ENCODE measurements at regions not wholly inside any gene's neighbourhood (a gene's known extent, or its start where the extent isn't known, plus 50 kb on each side); places are given as distances from the start of the nearest gene placed in this dataset.

DNA sequence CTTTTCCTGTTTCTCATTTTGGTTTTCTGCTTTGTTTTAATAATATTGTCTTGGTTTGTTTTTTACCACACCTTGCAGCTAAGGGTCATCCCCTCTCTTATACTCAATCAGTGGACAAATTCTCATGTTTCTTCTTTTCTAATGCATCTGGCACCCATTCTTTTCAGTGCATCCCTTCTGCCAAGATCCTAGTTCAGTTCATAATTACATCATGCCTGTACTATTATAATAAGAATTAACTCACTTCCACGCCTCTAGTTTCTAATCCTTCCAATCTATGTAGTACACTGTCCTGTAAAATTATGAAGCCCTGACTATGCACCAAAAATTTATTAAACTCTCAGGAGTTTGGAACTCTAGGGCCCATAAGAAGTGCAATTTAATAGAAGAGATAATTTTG is 126.1 kb downstream of the FAT4 start:
- no peak for DNase-seq

DNA sequence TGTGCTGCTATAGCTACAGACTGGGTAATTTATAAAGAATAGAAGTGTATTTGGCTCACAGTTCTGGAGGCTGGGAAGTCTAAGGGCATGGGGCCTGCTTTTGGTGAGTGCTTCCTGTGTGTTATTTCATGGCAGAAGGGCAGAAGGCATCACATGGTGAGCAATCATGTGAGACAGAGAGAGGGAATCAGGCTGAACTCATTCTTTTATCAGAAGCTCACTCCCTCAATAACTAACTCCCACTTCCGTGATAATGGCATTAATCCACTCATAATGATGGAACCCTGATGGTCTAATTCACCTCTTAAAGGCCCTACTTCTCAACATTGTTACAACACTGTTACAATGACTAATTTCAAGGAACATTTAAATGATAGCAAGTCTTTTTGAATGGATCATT is 129.4 kb downstream of the FAT4 start:
- DNase-seq = no peak

DNA sequence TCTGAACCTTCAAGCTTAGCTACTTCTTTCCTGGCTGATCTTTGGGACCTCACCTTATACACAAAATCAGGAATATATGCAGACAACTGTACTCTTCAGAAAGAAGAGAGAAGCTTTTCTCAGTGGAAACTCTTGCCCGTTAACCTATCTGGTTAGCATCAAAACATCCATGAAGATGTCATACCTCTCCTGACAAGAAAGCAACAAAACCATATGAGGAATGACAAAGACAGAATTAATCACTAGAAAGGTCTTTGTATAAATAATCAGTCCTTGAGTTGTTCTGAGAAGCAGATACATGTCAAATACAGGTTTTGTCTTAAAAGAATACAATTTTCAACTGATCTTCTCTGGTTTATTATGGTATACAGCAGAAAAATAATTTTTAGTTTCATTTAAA is 130.8 kb downstream of the FAT4 start:
- no peak for DNase-seq

DNA sequence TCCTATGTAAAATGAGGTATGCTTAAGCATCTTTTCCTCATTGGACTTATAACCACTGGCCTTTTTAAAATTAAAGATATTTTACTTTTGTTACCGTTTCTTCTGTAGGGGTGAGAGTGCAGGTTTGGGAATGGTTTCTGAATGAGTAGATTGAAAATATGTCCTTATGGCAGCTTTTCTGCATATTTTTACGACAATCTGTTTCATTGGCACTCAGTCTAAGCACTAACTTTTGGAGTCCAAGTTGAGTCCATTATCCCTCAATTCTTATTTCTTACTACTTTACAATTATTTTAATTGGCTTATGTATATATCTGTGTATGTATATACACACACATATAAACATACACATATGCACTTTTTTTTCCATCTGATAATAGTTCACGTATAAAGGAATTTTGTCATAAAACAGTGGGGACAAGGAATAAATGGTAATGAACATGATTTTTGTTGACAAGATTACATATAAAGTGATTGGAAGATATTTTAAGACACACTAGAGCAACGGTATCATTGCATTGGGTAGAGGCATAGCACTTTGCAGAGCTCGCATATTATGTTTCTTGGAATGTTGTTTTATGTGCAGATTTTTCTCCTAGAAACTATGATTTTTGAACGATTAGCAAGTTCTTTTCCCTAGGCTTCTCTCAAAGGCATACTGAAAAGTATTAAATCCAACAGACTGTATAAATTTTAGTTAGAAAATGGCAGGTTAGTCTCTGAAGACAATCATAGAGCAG is 133.0 kb downstream of the FAT4 start:
- DNase-seq = no peak

DNA sequence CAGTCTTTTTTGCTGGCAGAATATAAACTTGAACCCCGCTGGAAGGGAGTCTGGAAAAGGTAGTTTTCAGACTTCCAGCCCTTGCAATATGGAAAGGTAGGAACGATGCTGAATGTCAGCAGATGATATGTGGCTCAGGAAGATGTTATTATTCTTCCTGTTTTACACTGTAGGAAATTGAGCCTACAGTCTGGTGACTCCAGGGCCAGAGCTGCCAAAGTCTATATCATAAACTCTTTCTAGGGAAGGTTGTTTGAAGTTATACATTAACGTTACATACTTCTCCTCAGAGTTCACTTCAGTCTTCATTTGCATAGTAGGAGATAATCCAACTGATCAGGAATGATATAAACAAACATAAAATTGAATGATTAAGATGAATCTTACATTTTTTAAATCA is 141.3 kb downstream of the FAT4 start:
- DNase-seq = no peak

DNA sequence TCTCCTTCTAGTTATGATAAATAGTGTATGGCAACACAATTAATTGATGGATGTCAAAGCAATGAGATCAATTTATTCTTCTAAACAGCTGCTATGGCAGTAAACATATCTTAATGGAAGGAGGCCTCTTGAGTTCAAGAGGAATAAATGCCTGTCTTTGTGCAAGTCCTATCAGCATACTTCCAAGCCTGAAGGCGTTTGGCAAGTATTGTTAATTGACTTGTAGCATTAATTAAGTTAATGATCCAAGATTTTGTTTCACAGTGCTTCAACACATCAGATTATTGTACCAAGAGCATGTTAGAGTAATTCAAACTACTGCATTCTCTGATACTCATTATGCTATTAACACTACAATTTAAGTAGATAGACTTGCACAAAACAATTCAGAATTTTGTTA is 144.8 kb downstream of the FAT4 start:
- DNase-seq = no peak

DNA sequence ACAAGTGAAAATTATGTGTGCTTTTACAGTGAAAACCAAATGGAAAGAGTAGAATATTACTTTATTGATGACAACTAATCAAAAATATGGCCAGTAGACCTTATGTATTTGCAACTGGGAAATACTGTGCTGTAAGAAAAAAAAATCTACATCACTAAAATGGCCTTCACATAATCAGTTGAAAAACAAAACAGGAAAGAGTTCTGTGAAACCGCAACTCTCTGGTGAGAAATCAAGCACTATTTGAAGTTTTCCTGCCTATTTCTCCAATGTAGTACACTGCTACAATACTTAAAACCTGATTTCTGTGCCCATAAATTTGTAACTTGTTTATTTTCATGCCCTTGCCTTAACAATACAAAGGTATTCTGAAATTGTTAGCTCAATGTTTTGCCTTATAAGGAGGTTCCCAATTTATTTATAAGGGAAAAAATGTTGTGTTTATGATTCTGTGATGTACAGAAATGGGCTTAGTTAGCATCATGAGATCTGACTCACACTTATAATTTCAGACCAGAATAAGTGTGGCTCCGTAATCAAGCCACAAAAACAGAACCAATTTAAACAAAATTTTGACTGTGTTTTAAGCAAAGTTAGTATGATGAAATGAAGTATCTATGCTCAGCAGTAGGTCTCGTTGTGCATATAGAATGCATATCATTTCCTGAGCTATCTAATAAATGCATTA is 147.1 kb downstream of the FAT4 start:
- DNase-seq = no peak

DNA sequence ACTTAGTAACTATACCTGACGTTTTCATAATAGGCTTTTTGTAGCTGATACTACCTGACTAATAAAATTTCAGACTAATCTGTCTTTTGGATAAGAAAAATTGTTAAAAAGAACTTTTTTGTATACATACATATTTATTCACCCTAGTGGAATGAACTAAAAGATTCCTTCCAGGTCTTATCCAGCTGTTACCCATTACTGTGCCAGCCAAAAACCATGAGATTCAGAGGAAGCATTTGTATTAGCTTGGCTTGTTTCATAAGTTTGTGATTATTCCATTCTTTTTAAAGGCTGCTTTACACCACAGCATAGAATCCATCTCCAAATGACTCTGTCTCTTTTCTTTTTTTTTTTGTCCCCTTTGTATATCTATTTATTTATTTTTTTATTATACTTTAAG is 149.4 kb downstream of the FAT4 start:
- DNase-seq = no peak

DNA sequence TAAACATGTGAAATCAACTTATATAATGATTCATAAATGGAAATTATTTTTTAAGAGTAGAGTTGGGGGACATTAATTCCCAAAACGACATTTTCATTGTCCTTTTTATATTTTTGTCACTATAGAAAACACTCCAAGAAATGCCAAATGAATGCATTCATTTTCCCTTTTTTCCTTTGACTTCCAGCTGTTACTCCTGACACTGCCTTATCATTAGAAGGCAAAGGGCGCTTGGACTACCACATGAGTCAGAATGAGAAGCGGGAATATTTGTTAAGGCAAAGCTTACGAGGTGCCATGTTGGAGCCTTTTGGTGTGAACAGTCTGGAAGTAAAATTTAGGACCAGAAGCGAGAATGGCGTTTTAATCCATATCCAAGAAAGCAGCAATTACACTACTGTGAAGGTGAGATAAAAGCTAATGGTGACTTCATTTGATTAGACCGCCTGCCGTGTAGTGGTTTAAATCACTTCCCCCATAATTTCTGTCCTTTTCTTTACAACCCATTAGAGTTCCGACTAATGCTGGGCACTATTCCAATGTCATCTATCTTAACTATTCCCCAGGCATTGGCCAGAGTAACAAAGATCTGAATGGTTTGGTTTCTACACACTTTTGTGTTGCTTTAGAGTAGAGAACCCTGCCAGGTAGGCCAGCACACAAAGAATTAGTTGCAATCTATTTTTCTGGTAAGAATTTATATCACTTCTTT is 166.7 kb downstream of the FAT4 start:
- DNase-seq = no peak

DNA sequence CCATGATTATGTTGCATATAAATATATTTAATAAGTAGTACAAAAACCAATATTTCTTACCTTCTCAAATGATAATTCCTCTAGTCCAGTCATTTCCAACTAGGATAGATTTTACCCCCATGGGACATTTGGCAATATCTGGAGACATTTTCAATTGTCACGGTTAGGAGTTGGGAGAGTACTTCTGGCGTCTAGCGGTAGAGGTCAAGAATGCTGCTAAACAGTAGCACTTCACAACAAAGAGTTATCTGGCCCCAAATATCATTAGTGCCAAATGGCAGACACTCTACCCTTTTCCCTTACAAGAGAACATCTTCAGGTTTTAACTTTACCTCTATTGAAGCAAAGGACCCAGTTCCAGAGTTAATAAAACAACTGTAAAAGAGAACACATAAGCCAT is 168.1 kb downstream of the FAT4 start:
- no peak for DNase-seq

DNA sequence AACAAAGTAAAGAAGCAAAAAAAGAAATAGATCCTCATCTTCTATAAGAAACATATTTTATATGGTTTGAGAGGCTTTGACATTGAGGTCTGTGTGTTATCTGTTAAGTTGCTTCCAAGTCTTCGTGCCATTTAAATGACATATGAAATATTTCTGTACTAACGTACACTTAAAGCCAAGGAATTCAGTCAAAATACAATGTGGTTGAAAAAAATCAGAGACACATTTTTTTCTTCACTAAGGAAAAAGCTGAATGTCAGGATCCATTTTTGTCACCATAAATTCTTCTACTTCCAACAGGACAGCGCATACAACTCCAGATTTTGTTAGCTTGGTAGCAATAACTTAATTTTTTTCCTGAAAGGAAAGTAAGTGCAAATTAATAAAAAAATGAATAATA is 168.5 kb downstream of the FAT4 start:
- no peak for DNase-seq

DNA sequence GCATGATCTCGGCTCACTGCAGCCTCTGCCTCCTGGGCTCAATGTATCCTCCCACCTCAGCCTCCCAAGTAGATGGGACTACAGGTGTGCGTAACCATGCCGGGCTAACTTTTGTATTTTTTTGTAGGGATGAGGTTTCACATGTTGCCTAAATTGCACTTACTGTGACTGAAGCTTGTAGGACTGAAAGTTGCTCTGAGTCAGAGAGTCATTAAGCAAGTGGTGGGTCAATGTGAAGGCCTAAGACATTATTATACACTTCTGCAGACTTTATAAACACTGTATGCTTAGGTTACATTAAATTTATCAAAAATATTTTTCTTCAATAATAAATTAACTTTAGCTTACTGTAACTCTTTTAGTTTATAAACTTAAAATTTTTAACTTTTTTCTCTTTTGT is 170.2 kb downstream of the FAT4 start:
- DNase-seq = no peak

DNA sequence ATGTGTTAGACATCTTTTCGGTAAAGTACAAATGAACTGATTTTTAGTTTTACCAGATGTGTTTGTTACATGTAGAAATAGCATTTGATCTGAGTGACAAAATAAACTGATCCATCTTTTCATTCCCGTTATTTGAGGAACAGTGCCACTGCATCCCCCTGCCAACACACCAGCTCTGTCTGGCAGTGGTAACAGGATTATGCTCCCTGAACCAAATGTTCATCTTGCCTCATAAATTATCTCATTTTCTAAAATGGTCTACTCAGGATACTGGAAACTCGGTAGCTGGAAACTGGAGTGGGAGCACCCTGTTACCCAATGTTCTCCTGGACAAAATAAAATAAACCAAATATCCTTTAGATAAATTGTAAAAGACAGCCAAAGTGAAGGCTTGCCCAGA is 171.6 kb downstream of the FAT4 start:
- no peak for DNase-seq

DNA sequence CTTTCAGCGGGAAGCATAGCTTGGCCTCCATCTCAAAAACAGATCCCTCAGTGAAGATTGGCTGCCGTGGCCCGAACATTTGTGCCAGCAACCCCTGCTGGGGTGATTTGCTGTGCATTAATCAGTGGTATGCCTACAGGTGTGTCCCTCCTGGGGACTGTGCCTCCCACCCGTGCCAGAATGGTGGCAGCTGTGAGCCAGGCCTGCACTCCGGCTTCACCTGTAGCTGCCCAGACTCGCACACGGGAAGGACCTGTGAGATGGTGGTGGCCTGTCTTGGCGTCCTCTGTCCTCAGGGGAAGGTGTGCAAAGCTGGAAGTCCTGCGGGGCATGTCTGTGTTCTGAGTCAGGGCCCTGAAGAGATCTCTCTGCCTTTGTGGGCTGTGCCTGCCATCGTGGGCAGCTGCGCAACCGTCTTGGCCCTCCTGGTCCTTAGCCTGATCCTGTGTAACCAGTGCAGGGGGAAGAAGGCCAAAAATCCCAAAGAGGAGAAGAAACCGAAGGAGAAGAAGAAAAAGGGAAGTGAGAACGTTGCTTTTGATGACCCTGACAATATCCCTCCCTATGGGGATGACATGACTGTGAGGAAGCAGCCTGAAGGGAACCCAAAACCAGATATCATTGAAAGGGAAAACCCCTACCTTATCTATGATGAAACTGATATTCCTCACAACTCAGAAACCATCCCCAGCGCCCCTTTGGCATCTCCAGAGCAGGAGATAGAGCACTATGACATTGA is 175.4 kb downstream of the FAT4 start:
- no peak for DNase-seq

DNA sequence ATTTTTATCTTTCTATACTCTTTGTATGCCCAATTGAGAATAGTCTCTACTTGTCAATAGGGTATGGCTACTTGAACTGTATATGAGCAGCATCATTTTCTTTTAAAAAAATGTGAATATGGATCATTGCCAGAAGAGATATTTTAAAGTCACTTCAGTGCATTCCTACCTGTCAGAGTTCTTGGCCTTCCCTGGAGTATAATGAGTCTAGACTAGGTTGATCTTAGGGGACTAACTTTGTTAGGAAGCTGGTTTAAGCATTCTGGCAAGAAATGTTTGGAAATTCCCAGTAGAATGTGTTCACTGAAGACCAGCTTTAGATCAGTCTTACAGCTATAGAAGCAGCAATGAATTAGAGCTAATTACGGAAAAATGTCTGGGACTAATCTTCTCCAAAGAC is 178.2 kb downstream of the FAT4 start:
- DNase-seq = no peak

DNA sequence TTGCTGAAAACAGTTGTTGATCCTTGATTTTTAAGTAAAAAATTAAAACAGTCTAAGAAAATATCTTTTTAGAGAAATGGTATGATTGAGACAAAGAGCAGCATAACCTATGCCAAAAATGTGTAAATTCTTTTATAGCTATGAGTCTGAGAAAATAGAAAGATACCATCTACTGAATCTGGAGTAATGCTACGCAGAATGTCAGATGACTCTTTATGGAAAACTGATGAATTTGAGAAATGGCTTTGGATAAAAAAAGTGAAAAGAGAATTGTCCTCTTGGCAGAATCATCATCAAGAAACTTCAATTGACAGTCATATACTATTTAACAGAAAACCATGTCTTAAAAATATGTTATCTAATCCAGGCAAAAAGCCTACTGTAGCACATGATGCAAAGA is 183.1 kb downstream of the FAT4 start:
- no peak for DNase-seq

DNA sequence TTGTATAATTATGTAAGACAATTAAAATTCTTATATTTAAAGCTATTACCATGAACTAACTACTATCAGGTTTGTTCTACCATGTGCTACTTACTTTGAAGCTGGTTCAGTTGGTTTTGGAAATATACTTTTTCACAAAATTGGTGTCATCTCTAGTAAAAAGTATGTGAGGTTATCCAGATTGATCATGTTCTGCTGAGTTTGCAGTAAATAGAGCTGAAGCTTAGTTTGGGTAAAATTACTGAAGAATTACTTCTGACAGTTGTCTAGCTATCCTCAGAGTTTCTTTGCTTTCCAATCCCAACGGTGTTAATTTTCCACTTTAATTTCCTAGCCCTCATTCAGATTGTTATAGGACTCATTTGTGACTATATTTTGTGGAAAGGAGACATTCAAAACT is 184.2 kb downstream of the FAT4 start:
- no peak for DNase-seq

DNA sequence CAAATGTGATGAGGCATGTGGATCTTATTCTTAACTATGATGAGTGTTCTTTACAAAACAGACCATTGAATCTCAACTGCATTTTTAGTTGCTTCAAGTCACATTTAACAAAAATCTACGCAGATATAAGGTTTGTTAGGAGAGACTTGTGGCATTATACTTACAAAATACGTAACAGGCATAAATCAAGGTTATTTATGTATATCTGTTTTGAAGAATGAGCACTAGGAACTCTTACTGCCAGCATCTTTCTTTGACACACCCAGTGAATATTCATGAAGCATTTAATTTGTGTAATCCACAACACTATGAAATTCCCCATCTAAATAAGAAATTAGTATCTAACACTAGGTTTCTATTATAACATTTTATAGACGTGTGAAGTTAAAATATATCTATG is 186.3 kb downstream of the FAT4 start:
- DNase-seq = no peak

DNA sequence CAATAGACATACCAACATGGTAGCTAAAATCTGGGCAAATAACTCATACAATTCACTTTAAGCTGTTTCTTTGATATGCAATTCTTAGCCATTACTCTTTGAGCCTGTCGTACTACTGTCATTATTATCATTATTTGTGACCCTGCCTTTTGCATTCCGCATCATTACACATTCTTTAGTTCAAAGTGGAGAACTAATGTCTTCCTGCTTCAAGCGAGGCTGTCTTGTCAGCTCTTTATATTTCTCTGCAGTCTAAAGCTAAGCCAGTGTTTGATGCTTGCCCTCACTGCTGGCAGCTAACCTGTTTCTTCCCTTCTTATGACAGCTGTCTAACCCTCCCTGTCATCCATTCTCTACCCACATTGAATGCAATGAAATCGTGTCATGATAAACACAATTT is 186.8 kb downstream of the FAT4 start:
- no peak for DNase-seq

DNA sequence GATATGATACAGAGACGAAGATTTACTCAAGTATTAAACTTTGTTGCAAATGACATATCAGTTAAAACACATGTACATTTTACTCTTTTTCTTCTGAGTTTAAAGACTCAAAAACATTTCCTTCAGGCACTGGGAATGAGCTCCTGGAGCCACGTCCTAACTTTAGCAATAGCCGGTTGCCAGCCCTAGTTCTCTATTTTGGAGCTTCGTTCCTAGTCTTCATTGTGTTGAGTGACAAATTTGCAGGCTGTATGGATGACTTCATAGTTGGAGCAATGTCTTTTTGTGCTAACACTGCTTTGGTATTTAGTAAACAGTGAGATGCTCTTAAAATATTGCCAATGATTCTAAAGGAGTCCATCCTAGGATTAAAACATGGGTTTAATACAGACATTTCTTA is 190.9 kb downstream of the FAT4 start:
- no peak for DNase-seq

DNA sequence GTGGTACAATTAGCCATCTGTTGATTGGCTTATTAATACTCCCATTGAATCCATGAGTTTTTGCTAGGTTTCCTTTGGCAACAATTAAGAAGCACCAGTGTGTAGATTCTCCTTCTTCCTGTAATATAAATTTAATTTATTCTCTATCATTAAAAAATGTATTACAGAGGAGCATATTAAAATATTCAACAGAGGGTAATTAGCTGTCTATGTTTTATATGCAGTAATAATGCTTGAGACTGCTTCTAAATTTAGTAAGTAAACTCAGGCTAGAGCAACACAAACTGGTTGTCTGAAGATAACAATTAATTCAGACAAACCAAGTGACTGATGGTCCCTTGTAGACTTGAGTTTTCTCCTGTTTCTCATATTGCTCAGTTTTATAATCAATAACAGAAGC is 192.4 kb downstream of the FAT4 start:
- no peak for DNase-seq

DNA sequence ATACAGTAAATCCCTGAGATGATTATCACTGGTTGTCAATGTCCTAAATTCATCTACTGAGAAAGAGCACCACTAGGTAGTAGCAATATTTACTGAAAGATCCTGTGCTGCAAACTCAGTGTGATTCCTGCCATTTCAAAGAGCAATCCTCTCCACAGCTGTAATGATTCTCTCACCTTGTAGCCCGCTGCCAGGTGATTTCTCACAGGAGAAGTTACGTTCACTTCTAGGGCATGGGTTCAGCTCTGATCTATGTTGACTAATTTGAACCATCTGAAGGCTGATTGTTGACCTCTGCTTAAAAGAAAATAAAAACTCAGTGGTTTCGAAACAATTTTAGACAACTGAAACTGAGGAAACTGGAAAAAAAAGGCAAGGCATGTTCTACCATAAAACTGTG is 197.0 kb downstream of the FAT4 start:
- DNase-seq = no peak

DNA sequence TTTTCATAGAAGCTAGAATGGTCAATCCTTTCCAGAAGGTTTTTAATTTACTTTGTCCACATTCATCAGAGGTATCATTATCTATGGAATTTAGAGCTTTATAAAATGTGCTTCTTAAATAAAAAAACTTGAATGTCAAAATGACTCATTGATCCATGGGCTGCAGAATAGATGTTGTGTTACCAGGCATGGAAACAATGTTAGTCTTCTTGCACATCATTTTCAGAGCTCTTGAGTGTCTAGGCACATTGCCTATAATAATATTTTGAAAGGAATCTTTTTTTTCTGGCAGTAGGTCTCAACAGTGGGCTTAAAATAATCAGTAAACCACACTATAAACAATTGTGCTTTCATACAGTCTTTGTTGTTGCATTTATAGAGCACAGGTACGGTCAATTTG is 200.3 kb downstream of the FAT4 start:
- no peak for DNase-seq

DNA sequence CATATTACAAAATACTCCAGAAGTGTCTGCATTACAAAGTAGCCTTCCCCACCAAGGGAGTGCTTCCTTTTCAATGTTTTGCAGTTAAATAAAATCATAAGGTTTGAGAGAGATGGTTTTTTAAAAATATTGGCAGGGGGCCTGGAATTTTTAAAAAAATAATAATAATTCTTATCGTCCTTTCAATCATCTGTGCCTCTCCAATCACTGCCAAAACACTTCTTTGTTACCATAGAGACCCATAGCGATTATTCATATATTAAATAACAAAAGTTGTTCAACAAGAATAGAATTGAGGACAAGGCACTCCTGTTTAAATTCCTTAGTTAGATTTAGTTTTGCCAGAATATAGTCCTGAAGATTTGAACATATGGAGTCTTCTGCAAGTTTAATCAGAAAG is 203.1 kb downstream of the FAT4 start:
- DNase-seq = no peak

Measured in activated CD4-positive, alpha-beta T cell treated with anti-CD3 and anti-CD28 coated beads, Interleukin-10, Interleukin-2, amounts not matched to agents 100 ng/mL and 50 ng/mL, durations not matched to agents 16 hours and 8 hours (primary cell).